ENCODE measurements at regions not wholly inside any gene's neighbourhood (a gene's known extent, or its start where the extent isn't known, plus 50 kb on each side); places are given as distances from the start of the nearest gene placed in this dataset.

- Histone ChIP-seq H3K27me3 (ENCODE audit: low read depth, low read length) (no peaks in the 10 kb centered on the region), H3K9me3 (ENCODE audit: control insufficient read depth in 1 of 2, low read length in 2 of 2) (no peaks in the 10 kb centered on the region), H3K36me3 (ENCODE audit: control insufficient read depth in 1 of 2, insufficient read depth in 2 of 2, low read length in 2 of 2) (no peaks in the 10 kb centered on the region), H3K4me3 (ENCODE audit: low read depth in 1 of 2, low read length in 2 of 2) (no peak overlapping the region), H3K4me1 (ENCODE audit: control insufficient read depth in 1 of 2, insufficient read depth in 2 of 2, low read length in 2 of 2) (no peaks in the 10 kb centered on the region), H3K27ac (ENCODE audit: low read length) (no peak overlapping the region)
Observed at GRCh38 chr16:79970087-79970486, 369.6 kb upstream of the MAF start.

- H3K4me3 ChIP-seq (ENCODE audit: low read depth in 1 of 2, low read length in 2 of 2) = no peak overlapping the region
- H3K4me1 ChIP-seq (ENCODE audit: control insufficient read depth in 1 of 2, insufficient read depth in 2 of 2, low read length in 2 of 2) = no peaks in the 10 kb centered on the region
- H3K27ac ChIP-seq (ENCODE audit: low read length) = no peak overlapping the region
- no peaks in the 10 kb centered on the region for H3K9me3 ChIP-seq (ENCODE audit: control insufficient read depth in 1 of 2, low read length in 2 of 2)
- H3K27me3 ChIP-seq (ENCODE audit: low read depth, low read length) = no peaks in the 10 kb centered on the region
- no peaks in the 10 kb centered on the region for H3K36me3 ChIP-seq (ENCODE audit: control insufficient read depth in 1 of 2, insufficient read depth in 2 of 2, low read length in 2 of 2)
Observed at GRCh38 chr16:79969458-79969857, 368.9 kb upstream of the MAF start.

GRCh38 chr16:79966226-79966625, 365.7 kb upstream of the MAF start:
- H3K4me3 ChIP-seq (ENCODE audit: low read depth in 1 of 2, low read length in 2 of 2) = no peak overlapping the region
- H3K4me1 ChIP-seq (ENCODE audit: control insufficient read depth in 1 of 2, insufficient read depth in 2 of 2, low read length in 2 of 2) = no peaks in the 10 kb centered on the region
- no peaks in the 10 kb centered on the region for H3K36me3 ChIP-seq (ENCODE audit: control insufficient read depth in 1 of 2, insufficient read depth in 2 of 2, low read length in 2 of 2)
- no peak overlapping the region for H3K27ac ChIP-seq (ENCODE audit: low read length)
- no peaks in the 10 kb centered on the region for H3K9me3 ChIP-seq (ENCODE audit: control insufficient read depth in 1 of 2, low read length in 2 of 2)
- H3K27me3 ChIP-seq (ENCODE audit: low read depth, low read length) = no peaks in the 10 kb centered on the region

DNA sequence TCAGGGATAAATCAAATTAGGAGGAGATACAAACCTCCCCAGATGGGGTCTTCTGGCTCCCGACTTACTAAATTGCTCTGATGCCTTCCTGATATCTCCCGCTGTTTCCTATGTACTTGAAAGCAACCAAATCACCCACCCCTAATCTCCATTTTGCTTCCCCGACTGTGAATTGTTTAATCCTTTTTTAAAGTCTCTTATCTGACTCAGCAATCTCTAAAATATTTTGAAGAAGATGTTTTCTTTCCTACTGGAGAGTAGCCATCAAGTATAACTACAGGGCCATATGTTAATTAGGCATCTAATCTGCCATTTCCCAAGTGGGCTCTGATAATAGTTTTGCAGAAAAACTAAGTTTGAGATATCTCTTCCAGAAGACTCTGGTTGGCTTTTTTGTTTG, 365.2 kb upstream of the MAF start:
- Histone ChIP-seq H3K9me3 (ENCODE audit: control insufficient read depth in 1 of 2, low read length in 2 of 2) (no peaks in the 10 kb centered on the region), H3K4me1 (ENCODE audit: control insufficient read depth in 1 of 2, insufficient read depth in 2 of 2, low read length in 2 of 2) (no peaks in the 10 kb centered on the region), H3K27ac (ENCODE audit: low read length) (no peak overlapping the region), H3K36me3 (ENCODE audit: control insufficient read depth in 1 of 2, insufficient read depth in 2 of 2, low read length in 2 of 2) (no peaks in the 10 kb centered on the region), H3K27me3 (ENCODE audit: low read depth, low read length) (no peaks in the 10 kb centered on the region), H3K4me3 (ENCODE audit: low read depth in 1 of 2, low read length in 2 of 2) (no peak overlapping the region)

DNA sequence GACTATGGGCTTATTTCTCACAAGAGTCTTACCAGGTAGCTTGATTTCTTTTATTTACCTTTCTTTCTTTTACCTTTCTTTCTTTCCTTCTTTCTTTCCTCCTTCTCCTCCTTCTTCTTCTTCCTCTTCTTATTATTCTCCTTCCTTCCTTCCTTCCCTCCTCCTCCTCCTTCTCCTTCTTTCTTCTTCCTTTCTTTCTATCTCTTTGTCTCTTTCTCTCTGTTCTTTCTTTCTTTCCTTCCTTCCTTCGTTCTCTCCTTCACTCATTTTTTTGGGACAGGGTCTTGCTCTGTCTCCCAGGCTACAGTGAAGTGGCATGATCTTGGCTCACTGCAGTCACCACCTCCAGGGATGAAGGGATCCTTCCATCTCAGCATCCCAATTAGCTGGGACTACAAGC, 363.6 kb upstream of the MAF start:
- H3K27me3 ChIP-seq (ENCODE audit: low read depth, low read length) = no peaks in the 10 kb centered on the region
- H3K27ac ChIP-seq (ENCODE audit: low read length) = no peak overlapping the region
- H3K9me3 ChIP-seq (ENCODE audit: control insufficient read depth in 1 of 2, low read length in 2 of 2) = no peaks in the 10 kb centered on the region
- H3K4me1 ChIP-seq (ENCODE audit: control insufficient read depth in 1 of 2, insufficient read depth in 2 of 2, low read length in 2 of 2) = no peaks in the 10 kb centered on the region
- no peaks in the 10 kb centered on the region for H3K36me3 ChIP-seq (ENCODE audit: control insufficient read depth in 1 of 2, insufficient read depth in 2 of 2, low read length in 2 of 2)
- no peak overlapping the region for H3K4me3 ChIP-seq (ENCODE audit: low read depth in 1 of 2, low read length in 2 of 2)

DNA sequence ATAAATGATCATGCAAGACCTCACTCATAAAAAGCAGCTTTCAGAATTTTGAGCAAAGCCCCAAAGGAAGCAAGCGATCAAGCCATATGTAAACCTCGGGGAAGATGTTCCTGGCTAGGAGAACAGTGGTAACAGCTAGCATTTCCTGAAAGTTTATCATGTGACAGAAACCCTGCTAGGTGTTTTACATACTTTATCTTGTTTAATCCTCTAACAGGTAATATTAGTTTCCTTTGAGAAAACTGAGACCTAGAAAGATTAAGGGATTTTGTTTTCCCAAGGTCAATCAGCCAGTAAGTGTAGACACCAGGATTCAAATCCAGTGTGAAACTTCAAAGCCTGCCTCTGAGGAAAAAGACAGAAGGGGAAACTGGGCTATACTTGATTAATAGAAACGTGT, 362.4 kb upstream of the MAF start:
- no peaks in the 10 kb centered on the region for H3K27me3 ChIP-seq (ENCODE audit: low read depth, low read length)
- H3K4me1 ChIP-seq (ENCODE audit: control insufficient read depth in 1 of 2, insufficient read depth in 2 of 2, low read length in 2 of 2) = no peaks in the 10 kb centered on the region
- no peaks in the 10 kb centered on the region for H3K9me3 ChIP-seq (ENCODE audit: control insufficient read depth in 1 of 2, low read length in 2 of 2)
- H3K4me3 ChIP-seq (ENCODE audit: low read depth in 1 of 2, low read length in 2 of 2) = no peak overlapping the region
- no peak overlapping the region for H3K27ac ChIP-seq (ENCODE audit: low read length)
- H3K36me3 ChIP-seq (ENCODE audit: control insufficient read depth in 1 of 2, insufficient read depth in 2 of 2, low read length in 2 of 2) = no peaks in the 10 kb centered on the region

DNA sequence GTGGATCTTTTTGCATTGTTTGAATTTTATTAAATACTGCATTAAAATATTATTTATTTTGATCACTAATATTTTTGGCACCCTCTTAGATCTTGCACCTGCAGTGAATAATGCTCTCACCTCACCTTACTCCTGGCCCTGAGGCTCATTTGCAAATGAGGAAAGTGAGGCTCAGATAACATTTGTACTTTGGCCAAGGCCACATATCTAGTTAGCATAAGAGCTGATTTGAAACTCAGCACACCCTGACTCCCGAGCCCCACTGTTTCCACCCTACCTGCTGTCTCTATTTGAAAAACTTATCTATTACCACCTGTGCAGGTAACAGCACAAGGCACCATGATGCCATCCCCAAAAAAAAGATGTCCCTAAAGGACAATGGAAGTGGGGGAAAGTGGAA, 358.7 kb upstream of the MAF start:
- no peak overlapping the region for H3K4me3 ChIP-seq (ENCODE audit: low read depth in 1 of 2, low read length in 2 of 2)
- H3K27ac ChIP-seq (ENCODE audit: low read length) = no peak overlapping the region
- H3K9me3 ChIP-seq (ENCODE audit: control insufficient read depth in 1 of 2, low read length in 2 of 2) = no peaks in the 10 kb centered on the region
- no peaks in the 10 kb centered on the region for H3K27me3 ChIP-seq (ENCODE audit: low read depth, low read length)
- no peaks in the 10 kb centered on the region for H3K36me3 ChIP-seq (ENCODE audit: control insufficient read depth in 1 of 2, insufficient read depth in 2 of 2, low read length in 2 of 2)
- H3K4me1 ChIP-seq (ENCODE audit: control insufficient read depth in 1 of 2, insufficient read depth in 2 of 2, low read length in 2 of 2) = no peaks in the 10 kb centered on the region

DNA sequence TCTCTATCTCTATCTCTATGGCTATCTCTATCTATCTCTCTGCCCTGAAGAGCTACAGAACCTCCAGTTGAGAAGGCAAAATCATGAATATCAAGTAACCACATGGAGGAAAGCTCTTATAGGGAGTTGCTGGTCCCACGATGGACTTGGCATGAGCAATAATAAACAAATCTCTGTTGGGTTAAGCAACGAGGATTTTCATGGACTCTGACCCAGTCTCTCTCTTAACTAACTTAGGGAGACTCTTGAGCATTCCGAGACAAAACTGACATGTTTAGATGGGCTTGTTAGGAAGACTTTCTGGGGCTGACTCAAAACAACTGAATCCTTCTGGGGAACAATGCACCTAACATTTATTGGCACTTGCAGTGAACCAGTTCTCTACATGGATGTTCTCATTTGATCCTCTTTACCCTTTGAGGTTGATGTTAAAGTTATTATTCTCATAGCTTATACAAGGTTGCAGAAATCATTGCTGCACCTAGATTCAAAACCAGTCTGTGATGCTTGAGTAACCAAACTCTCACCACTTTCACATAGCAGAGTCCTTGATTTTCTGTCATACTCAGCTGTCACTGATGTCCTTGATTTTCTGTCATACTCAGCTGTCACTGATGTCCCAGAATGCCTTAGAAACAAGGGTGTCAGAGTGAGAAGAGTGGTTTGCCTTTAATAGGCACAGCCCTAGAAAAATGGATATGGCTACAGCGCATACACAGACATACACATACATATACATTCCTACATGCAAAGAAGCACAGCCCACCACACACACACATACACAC, 354.6 kb upstream of the MAF start:
- Histone ChIP-seq H3K36me3 (ENCODE audit: control insufficient read depth in 1 of 2, insufficient read depth in 2 of 2, low read length in 2 of 2) (no peaks in the 10 kb centered on the region), H3K4me1 (ENCODE audit: control insufficient read depth in 1 of 2, insufficient read depth in 2 of 2, low read length in 2 of 2) (no peaks in the 10 kb centered on the region), H3K27ac (ENCODE audit: low read length) (no peak overlapping the region), H3K27me3 (ENCODE audit: low read depth, low read length) (no peaks in the 10 kb centered on the region), H3K4me3 (ENCODE audit: low read depth in 1 of 2, low read length in 2 of 2) (no peak overlapping the region), H3K9me3 (ENCODE audit: control insufficient read depth in 1 of 2, low read length in 2 of 2) (no peaks in the 10 kb centered on the region)

- Histone ChIP-seq H3K4me1 (ENCODE audit: control insufficient read depth in 1 of 2, insufficient read depth in 2 of 2, low read length in 2 of 2) (no peaks in the 10 kb centered on the region), H3K27ac (ENCODE audit: low read length) (no peak overlapping the region)
Observed at GRCh38 chr16:79950932-79951719, 350.6 kb upstream of the MAF start.

DNA sequence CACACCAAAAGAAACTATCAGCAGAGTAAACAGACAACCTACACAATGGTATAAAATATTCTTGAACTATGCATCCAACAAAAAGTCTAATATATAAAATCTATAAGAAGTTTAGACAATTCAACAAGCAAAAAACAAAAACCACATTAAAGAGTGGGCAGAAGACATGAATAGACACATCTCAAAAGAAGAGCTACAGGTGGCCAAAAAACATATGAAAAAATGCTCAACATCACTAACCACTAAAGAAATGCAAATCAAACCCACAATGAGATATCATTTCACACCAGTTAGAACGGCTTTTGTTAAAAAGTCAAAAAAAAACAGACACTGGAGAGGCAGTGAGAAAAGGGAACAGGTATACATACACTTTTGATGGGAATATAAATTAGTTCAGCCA, 348.9 kb upstream of the MAF start:
- Histone ChIP-seq H3K27me3 (ENCODE audit: low read depth, low read length) (no peaks in the 10 kb centered on the region), H3K36me3 (ENCODE audit: control insufficient read depth in 1 of 2, insufficient read depth in 2 of 2, low read length in 2 of 2) (no peaks in the 10 kb centered on the region), H3K9me3 (ENCODE audit: control insufficient read depth in 1 of 2, low read length in 2 of 2) (no peaks in the 10 kb centered on the region)

More at GRCh38 chr16:79950932-79951719, 350.6 kb upstream of the MAF start:
- H3K4me3 ChIP-seq (ENCODE audit: low read depth in 1 of 2, low read length in 2 of 2) = no peak overlapping the region
- no peaks in the 10 kb centered on the region for H3K9me3 ChIP-seq (ENCODE audit: control insufficient read depth in 1 of 2, low read length in 2 of 2)
- H3K36me3 ChIP-seq (ENCODE audit: control insufficient read depth in 1 of 2, insufficient read depth in 2 of 2, low read length in 2 of 2) = no peaks in the 10 kb centered on the region
- H3K27me3 ChIP-seq (ENCODE audit: low read depth, low read length) = no peaks in the 10 kb centered on the region

GRCh38 chr16:79947771-79948170, 347.2 kb upstream of the MAF start:
- no peaks in the 10 kb centered on the region for H3K9me3 ChIP-seq (ENCODE audit: control insufficient read depth in 1 of 2, low read length in 2 of 2)
- no peak overlapping the region for H3K27ac ChIP-seq (ENCODE audit: low read length)
- H3K36me3 ChIP-seq (ENCODE audit: control insufficient read depth in 1 of 2, insufficient read depth in 2 of 2, low read length in 2 of 2) = no peaks in the 10 kb centered on the region
- H3K27me3 ChIP-seq (ENCODE audit: low read depth, low read length) = no peaks in the 10 kb centered on the region
- no peak overlapping the region for H3K4me3 ChIP-seq (ENCODE audit: low read depth in 1 of 2, low read length in 2 of 2)
- H3K4me1 ChIP-seq (ENCODE audit: control insufficient read depth in 1 of 2, insufficient read depth in 2 of 2, low read length in 2 of 2) = no peaks in the 10 kb centered on the region

More for the DNA sequence above, 348.9 kb upstream of the MAF start:
- no peaks in the 10 kb centered on the region for H3K4me1 ChIP-seq (ENCODE audit: control insufficient read depth in 1 of 2, insufficient read depth in 2 of 2, low read length in 2 of 2)
- no peak overlapping the region for H3K4me3 ChIP-seq (ENCODE audit: low read depth in 1 of 2, low read length in 2 of 2)
- H3K27ac ChIP-seq (ENCODE audit: low read length) = no peak overlapping the region

Data from muscle layer of duodenum (tissue), 2 donors.